Natural killer cell treated with Interleukin-12 subunit alpha and Interleukin-12 subunit beta and Interleukin-15 and Interleukin-18, amount 100 ng/mL, for 72 hours (primary cell): ENCODE measurements at regions not wholly inside any gene's neighbourhood (a gene's known extent, or its start where the extent isn't known, plus 50 kb on each side); places are given as distances from the start of the nearest gene placed in this dataset.
"Not testable (repeated sequence)": the region's sequence is repeated elsewhere in the genome, so short reads cannot be mapped to it uniquely, and the experiment has no call there.

ENCODE experiments used
- ATAC-seq, 2 donors: fragments of 150-1000 bp; cut with Tn5 transposase in 1 of 2; sonication (Bioruptor Pico), chemical (Tn5 transposase) in 1 of 2; 2 replicates each; pipeline ENCODE4 v1.10.0; 2021
- DNase-seq: peaks from one replicate; pipeline ENCODE4 v3.0.0; 2022; ENCODE audit warnings: low spot score
- H3K27ac Mint-ChIP-seq, 2 donors: 1 replicate in 1 of 2; 2 replicates in 1 of 2; pipeline ENCODE4 v1.8.0; 2022; ENCODE audit warnings: mixed read lengths in 2 of 2, mild to moderate bottlenecking in 1 of 2, moderate library complexity in 1 of 2
- H3K27me3 Mint-ChIP-seq, 2 donors: 1 replicate in 1 of 2; 2 replicates in 1 of 2; pipeline ENCODE4 v1.8.0; 2022; ENCODE audit warnings: mixed read lengths in 2 of 2
- H3K36me3 Mint-ChIP-seq: one replicate; pipeline ENCODE4 v1.8.0; 2022; ENCODE audit warnings: mixed read lengths
- H3K4me1 Mint-ChIP-seq, 2 donors: 1 replicate in 1 of 2; 2 replicates in 1 of 2; pipeline ENCODE4 v1.8.0; 2022; ENCODE audit warnings: low read depth in 2 of 2, mixed read lengths in 2 of 2, mild to moderate bottlenecking in 1 of 2
- H3K4me3 Mint-ChIP-seq: one replicate; pipeline ENCODE4 v1.8.0; 2022; ENCODE audit warnings: mixed read lengths
- H3K9me3 Mint-ChIP-seq: 2 replicates; pipeline ENCODE4 v1.8.0; 2022; ENCODE audit warnings: mixed read lengths

- no peak for ATAC-seq
Measured at GRCh38 chr16:77043076-77043475, 147.9 kb upstream of the MON1B start.

GRCh38 chr16:77046206-77046605 lies 144.8 kb upstream of the MON1B start:
- no peak overlapping the region for H3K27ac Mint-ChIP-seq
- H3K4me3 Mint-ChIP-seq = no peak overlapping the region
- H3K27me3 Mint-ChIP-seq = peaks cover 0 to 2% of the 10 kb centered on the region in 2 donors
- H3K4me1 Mint-ChIP-seq = no peaks in the 10 kb centered on the region
- DNase-seq (no peak), ATAC-seq (no peak)
- H3K9me3 Mint-ChIP-seq = peaks cover 8% of the 10 kb centered on the region
- no peaks in the 10 kb centered on the region for H3K36me3 Mint-ChIP-seq

More at GRCh38 chr16:77043076-77043475, 147.9 kb upstream of the MON1B start:
- no peak for DNase-seq
- Mint-ChIP-seq H3K4me3 (no peak overlapping the region), H3K27ac (no peak overlapping the region), H3K36me3 (no peaks in the 10 kb centered on the region), H3K27me3 (peaks cover 0 to 2% of the 10 kb centered on the region in 2 donors), H3K4me1 (no peaks in the 10 kb centered on the region), H3K9me3 (peaks cover 8% of the 10 kb centered on the region)

- ATAC-seq = no peak
- Mint-ChIP-seq H3K27me3 (peaks cover 0 to 2% of the 10 kb centered on the region in 2 donors), H3K4me3 (no peak overlapping the region), H3K27ac (no peak overlapping the region), H3K4me1 (no peaks in the 10 kb centered on the region), H3K9me3 (peaks cover 5% of the 10 kb centered on the region), H3K36me3 (no peaks in the 10 kb centered on the region)
- no peak for DNase-seq
Measured at GRCh38 chr16:77048085-77048484, 142.9 kb upstream of the MON1B start.

DNA sequence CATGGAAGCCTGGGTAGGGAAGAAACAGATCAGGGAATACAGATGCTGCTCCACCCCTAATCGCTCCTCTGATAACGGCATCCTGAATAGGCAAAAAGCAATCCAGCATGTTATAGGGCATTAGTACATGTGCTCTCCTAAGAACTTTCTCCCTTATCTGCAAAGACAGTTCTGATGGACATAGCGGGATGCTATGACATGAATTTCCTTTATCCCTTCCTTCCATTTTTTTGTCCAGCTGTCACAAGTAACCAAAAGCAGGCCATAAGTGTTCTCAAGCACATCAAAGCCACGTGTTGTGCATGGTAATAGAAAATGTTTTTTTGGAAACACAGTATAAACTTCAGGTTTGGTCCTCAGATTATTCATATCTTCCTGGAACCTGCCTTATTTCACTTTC lies 141.4 kb upstream of the MON1B start:
- Mint-ChIP-seq H3K36me3 (no peaks in the 10 kb centered on the region), H3K27ac (no peak overlapping the region), H3K27me3 (peaks cover 0 to 2% of the 10 kb centered on the region in 2 donors), H3K4me3 (no peak overlapping the region), H3K4me1 (no peaks in the 10 kb centered on the region), H3K9me3 (peaks cover 8% of the 10 kb centered on the region)
- no peak for ATAC-seq
- no peak for DNase-seq

DNA sequence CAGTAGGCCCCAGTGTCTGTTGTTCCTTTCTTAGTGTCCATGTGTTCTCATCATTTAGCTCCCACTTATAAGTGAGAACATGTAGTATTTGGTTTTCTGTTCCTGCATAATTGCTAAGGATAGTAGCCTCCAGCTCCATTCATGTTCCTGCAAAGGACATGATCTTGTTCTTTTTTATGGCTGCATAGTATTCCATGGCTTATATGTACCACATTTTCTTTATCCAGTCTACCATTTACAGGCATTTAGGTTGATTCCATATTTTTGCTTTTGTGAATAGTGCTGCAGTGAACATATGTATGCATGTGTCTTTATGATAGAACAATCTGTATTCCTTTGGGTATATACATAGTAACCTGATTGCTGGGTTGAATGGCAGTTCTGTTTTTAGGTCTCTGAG lies 134.4 kb upstream of the MON1B start:
- H3K9me3 Mint-ChIP-seq, ATAC-seq, H3K27ac Mint-ChIP-seq: not testable (repeated sequence)

GRCh38 chr16:77057161-77057774 lies 133.7 kb upstream of the MON1B start:
- Mint-ChIP-seq H3K4me1 (no peaks in the 10 kb centered on the region), H3K27me3 (no peaks in the 10 kb centered on the region), H3K27ac (no peak overlapping the region), H3K4me3 (no peak overlapping the region), H3K36me3 (no peaks in the 10 kb centered on the region), H3K9me3 (peaks cover 6% of the 10 kb centered on the region)
- ATAC-seq = no peak
- DNase-seq = no peak

More for the DNA sequence above, 134.4 kb upstream of the MON1B start:
- not testable (repeated sequence) for DNase-seq, H3K4me1 Mint-ChIP-seq, H3K36me3 Mint-ChIP-seq, H3K4me3 Mint-ChIP-seq, H3K27me3 Mint-ChIP-seq

DNA sequence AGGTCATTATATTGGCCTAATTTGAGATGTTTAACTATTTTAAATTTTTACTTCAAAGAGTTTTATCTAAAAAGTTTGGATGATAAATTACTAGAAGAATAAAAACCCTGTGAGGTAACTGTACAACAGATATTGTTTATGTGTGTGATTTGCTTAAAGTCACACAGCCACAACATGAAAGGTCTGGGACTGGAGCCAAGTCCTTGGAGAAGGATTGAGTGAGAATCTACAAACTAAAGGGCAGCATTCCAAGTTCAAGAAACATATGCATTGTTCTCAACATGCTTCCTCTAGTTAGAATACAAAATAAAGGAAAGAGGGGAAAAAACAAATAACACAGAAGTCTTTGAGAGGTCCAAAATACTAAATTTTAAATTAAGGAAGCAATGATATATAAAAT lies 131.5 kb upstream of the MON1B start:
- ATAC-seq = no peak
- Mint-ChIP-seq H3K27me3 (no peaks in the 10 kb centered on the region), H3K27ac (no peak overlapping the region), H3K4me1 (no peaks in the 10 kb centered on the region), H3K4me3 (no peak overlapping the region), H3K36me3 (no peaks in the 10 kb centered on the region), H3K9me3 (peaks cover 4% of the 10 kb centered on the region)
- DNase-seq = no peak

DNA sequence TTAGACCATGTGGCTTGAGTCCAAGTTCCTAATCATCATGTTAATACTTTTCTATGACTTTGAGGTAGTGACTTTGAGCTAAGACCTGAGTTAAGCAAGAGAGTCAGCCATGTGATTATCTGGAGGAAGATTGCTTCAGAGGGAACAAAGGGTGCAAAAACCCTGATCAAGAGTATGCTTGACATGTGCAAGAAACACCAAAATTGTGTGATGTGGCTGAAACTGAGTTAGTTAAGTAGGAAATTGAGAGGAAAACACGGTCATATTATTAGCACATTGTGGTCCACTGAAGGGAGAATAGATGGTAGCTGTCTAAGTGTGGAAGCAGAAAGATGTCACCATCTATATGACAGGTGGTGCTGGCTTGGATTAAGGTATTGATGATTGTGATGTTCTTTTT lies 130.4 kb upstream of the MON1B start:
- Mint-ChIP-seq H3K27me3 (no peaks in the 10 kb centered on the region), H3K4me3 (no peak overlapping the region), H3K9me3 (peaks cover 3% of the 10 kb centered on the region), H3K4me1 (no peaks in the 10 kb centered on the region), H3K27ac (no peak overlapping the region), H3K36me3 (no peaks in the 10 kb centered on the region)
- DNase-seq (no peak), ATAC-seq (no peak)

DNA sequence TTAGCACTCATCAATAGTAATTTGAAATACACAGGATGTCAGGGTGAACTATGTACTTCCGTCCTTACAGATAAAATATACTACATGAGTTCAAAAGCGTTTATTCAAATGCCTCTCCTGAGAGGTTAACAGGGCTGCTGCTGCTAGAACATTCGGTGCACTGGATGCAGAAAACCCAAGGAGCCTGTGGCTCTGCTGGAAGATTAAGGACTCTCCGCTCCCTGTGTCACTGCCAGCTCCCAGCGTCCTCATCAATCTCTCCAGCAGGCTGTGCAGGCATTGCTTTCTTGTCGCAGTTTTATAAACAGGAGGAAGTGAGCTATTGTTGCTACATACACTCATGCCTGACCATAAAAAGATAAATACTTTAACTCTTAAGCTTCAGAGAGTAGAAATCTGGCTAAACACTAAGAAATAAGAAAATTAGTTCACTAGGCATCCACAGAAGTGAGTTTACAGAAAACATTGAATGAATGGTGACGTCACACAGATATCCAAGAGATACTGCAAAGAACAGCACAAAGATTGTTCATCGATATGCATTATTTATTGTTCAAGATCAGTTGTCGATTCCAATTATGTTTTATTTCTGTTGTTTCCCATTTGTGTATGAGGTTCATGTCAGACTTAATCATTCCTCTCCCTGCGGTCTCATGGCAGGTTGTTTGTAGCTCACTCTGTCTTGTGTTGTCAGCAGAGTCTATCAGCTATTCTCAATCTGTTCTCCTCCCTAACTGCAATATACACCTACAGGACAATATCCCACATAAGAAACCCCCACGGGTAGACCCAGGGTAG lies 127.9 kb upstream of the MON1B start:
- no peaks in the 10 kb centered on the region for H3K9me3 Mint-ChIP-seq
- H3K4me1 Mint-ChIP-seq = no peaks in the 10 kb centered on the region
- DNase-seq = no peak
- ATAC-seq = no peak
- H3K27me3 Mint-ChIP-seq = no peaks in the 10 kb centered on the region
- H3K36me3 Mint-ChIP-seq = no peaks in the 10 kb centered on the region
- no peak overlapping the region for H3K27ac Mint-ChIP-seq
- H3K4me3 Mint-ChIP-seq = no peak overlapping the region

DNA sequence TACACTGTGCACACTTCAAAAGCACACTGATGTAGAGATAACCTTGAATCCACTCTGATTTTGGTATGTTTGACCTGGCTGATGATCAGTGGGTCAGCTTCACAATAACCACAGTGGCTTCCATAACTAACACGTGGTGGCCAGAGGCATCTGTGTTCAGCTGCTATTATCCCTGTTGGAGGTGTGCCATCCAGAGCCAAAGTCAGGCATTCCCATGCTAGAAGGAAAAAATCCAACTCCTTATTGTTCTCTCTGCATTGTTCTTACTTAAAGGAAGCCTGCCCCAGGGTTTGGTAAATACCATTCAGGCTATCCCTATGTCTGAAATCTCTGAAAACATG lies 127.3 kb upstream of the MON1B start:
- no peak overlapping the region for H3K27ac Mint-ChIP-seq
- H3K4me3 Mint-ChIP-seq = no peak overlapping the region
- H3K36me3 Mint-ChIP-seq = no peaks in the 10 kb centered on the region
- no peaks in the 10 kb centered on the region for H3K4me1 Mint-ChIP-seq
- no peak for ATAC-seq
- H3K27me3 Mint-ChIP-seq = no peaks in the 10 kb centered on the region
- H3K9me3 Mint-ChIP-seq = no peaks in the 10 kb centered on the region
- DNase-seq = no peak

- H3K36me3 Mint-ChIP-seq = no peaks in the 10 kb centered on the region
- H3K27ac Mint-ChIP-seq = no peak overlapping the region
- no peaks in the 10 kb centered on the region for H3K27me3 Mint-ChIP-seq
- no peaks in the 10 kb centered on the region for H3K4me1 Mint-ChIP-seq
- H3K9me3 Mint-ChIP-seq = no peaks in the 10 kb centered on the region
- ATAC-seq (peak in 1 of 2 donors; percentile 55), DNase-seq (no peak)
- H3K4me3 Mint-ChIP-seq = no peak overlapping the region
Measured at GRCh38 chr16:77064037-77064436, 127.0 kb upstream of the MON1B start.

DNA sequence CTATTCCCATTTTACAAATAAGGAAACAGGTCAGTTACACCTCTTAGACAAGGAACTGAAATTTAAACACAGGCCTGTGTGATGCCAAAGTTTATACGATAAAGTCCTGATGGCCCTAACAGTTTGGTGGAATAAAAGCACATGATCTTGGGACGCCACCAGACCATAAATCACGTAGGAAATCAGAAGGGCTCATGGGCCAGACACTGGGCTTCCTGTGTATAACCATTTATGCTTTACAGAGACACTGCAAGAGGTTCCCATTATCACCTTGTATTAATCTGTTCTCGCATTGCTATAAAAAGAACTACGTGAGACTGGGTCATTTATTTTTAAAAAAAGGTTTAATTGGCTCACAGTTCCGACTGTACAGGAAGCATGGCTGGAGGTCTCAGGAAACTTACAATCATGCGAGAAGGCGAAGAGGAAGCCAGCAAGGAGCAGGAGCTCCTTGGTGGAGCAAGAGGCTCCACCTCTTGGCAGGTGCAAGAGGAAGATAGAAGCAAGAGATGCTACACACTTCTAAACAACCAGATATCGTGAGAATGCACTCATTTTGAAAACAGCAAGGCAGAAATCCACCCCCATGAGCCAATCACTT lies 124.0 kb upstream of the MON1B start:
- Mint-ChIP-seq H3K36me3 (no peaks in the 10 kb centered on the region), H3K27me3 (no peaks in the 10 kb centered on the region)

GRCh38 chr16:77067900-77068299 lies 123.1 kb upstream of the MON1B start:
- Mint-ChIP-seq H3K4me1 (no peaks in the 10 kb centered on the region), H3K27me3 (no peaks in the 10 kb centered on the region), H3K36me3 (no peaks in the 10 kb centered on the region), H3K9me3 (peaks cover 4% of the 10 kb centered on the region), H3K4me3 (no peak overlapping the region), H3K27ac (no peak overlapping the region)
- ATAC-seq (no peak), DNase-seq (no peak)

More for the DNA sequence above, 124.0 kb upstream of the MON1B start:
- Mint-ChIP-seq H3K9me3 (peaks cover 4% of the 10 kb centered on the region), H3K4me1 (no peaks in the 10 kb centered on the region), H3K4me3 (no peak overlapping the region), H3K27ac (no peak overlapping the region)
- no peak for DNase-seq
- no peak for ATAC-seq

- Mint-ChIP-seq H3K27ac (no peak overlapping the region), H3K36me3 (no peaks in the 10 kb centered on the region), H3K9me3 (peaks cover 4% of the 10 kb centered on the region), H3K4me1 (no peaks in the 10 kb centered on the region), H3K4me3 (no peak overlapping the region), H3K27me3 (no peaks in the 10 kb centered on the region)
- ATAC-seq = no peak
- no peak for DNase-seq
Measured at GRCh38 chr16:77068402-77068801, 122.6 kb upstream of the MON1B start.
